ENCODE measurements at regions not wholly inside any gene's neighbourhood (a gene's known extent, or its start where the extent isn't known, plus 50 kb on each side); places are given as distances from the start of the nearest gene placed in this dataset.

- DNase-seq (ENCODE audit: low spot score) = no peak
Measured at GRCh38 chr2:60095903-60096302, 457.6 kb downstream of the BCL11A start.

GRCh38 chr2:60095202-60095815 lies 458.1 kb downstream of the BCL11A start:
- DNase-seq (ENCODE audit: low spot score) = no peak

- DNase-seq (ENCODE audit: low spot score) = no peak
Measured at GRCh38 chr2:60094450-60094929, 459.0 kb downstream of the BCL11A start.

- no peak for DNase-seq (ENCODE audit: low spot score)
Measured at GRCh38 chr2:60092781-60093180, 460.7 kb downstream of the BCL11A start.

GRCh38 chr2:60091894-60092293 lies 461.6 kb downstream of the BCL11A start:
- no peak for DNase-seq (ENCODE audit: low spot score)

GRCh38 chr2:60091266-60091665 lies 462.2 kb downstream of the BCL11A start:
- no peak for DNase-seq (ENCODE audit: low spot score)

GRCh38 chr2:60079562-60079961 lies 473.9 kb downstream of the BCL11A start:
- DNase-seq (ENCODE audit: low spot score) = no peak

GRCh38 chr2:60075048-60075447 lies 478.4 kb downstream of the BCL11A start:
- DNase-seq (ENCODE audit: low spot score) = no peak

- DNase-seq (ENCODE audit: low spot score) = no peak
Measured at GRCh38 chr2:60073201-60073600, 480.3 kb downstream of the BCL11A start.

- no peak for DNase-seq (ENCODE audit: low spot score)
Measured at GRCh38 chr2:60072609-60073008, 480.8 kb downstream of the BCL11A start.

- no peak for DNase-seq (ENCODE audit: low spot score)
Measured at GRCh38 chr2:60071490-60071831, 482.0 kb downstream of the BCL11A start.

GRCh38 chr2:60070736-60071489 lies 482.5 kb downstream of the BCL11A start:
- peak; percentile 55 for DNase-seq (ENCODE audit: low spot score)

GRCh38 chr2:60070196-60070595 lies 483.3 kb downstream of the BCL11A start:
- DNase-seq (ENCODE audit: low spot score) = no peak

GRCh38 chr2:60068755-60069154 lies 484.7 kb downstream of the BCL11A start:
- DNase-seq (ENCODE audit: low spot score) = no peak

GRCh38 chr2:60067006-60067405 lies 486.4 kb downstream of the BCL11A start:
- DNase-seq (ENCODE audit: low spot score) = no peak

GRCh38 chr2:60066096-60066839 lies 487.2 kb downstream of the BCL11A start:
- DNase-seq (ENCODE audit: low spot score) = no peak

GRCh38 chr2:60064687-60065389 lies 488.6 kb downstream of the BCL11A start:
- no peak for DNase-seq (ENCODE audit: low spot score)

GRCh38 chr2:60058781-60059180 lies 494.7 kb downstream of the BCL11A start:
- no peak for DNase-seq (ENCODE audit: low spot score)

GRCh38 chr2:60054571-60055340 lies 498.7 kb downstream of the BCL11A start:
- no peak for DNase-seq (ENCODE audit: low spot score)

GRCh38 chr2:60053791-60054190 lies 499.7 kb downstream of the BCL11A start:
- DNase-seq (ENCODE audit: low spot score) = no peak

- no peak for DNase-seq (ENCODE audit: low spot score)
Measured at GRCh38 chr2:60052601-60053000, 500.9 kb downstream of the BCL11A start.

GRCh38 chr2:60051991-60052390 lies 501.5 kb downstream of the BCL11A start:
- no peak for DNase-seq (ENCODE audit: low spot score)
